H7 (cell line): ENCODE measurements at regions not wholly inside any gene's neighbourhood (a gene's known extent, or its start where the extent isn't known, plus 50 kb on each side); places are given as distances from the start of the nearest gene placed in this dataset.

Experiments used
- DNase-seq: peaks from one replicate; pipeline ENCODE4 v3.0.0; 2012
- H3K27me3 ChIP-seq: 2 replicates; pipeline ENCODE4 v1.6.0; 2011; ENCODE audit warnings: mild to moderate bottlenecking, low read length; ENCODE audit not compliant: control insufficient read depth, insufficient read depth
- H3K36me3 ChIP-seq: replicated peaks from 2 replicates; pipeline ENCODE4 v1.5.1; 2011; ENCODE audit warnings: low read length; ENCODE audit not compliant: control insufficient read depth, insufficient read depth
- H3K4me3 ChIP-seq: 2 replicates; pipeline ENCODE4 v1.5.1; 2011; ENCODE audit warnings: low read depth, mild to moderate bottlenecking, control low read depth, low read length, moderate library complexity; ENCODE audit not compliant: insufficient read depth

GRCh38 chr20:50323777-50324775 is 133.4 kb downstream of the CEBPB start:
- Histone ChIP-seq H3K27me3 (no peaks in the 10 kb centered on the region), H3K36me3 (no peaks in the 10 kb centered on the region; the same call in 1 of the 2 replicates), H3K4me3 (no peak overlapping the region)
- no peak for DNase-seq

- no peak for DNase-seq
- Histone ChIP-seq H3K36me3 (no peaks in the 10 kb centered on the region; the same call in 1 of the 2 replicates), H3K4me3 (no peak overlapping the region), H3K27me3 (no peaks in the 10 kb centered on the region)
These were observed 134.6 kb downstream of the CEBPB start for GRCh38 chr20:50325215-50325614.

GRCh38 chr20:50325651-50326050 is 135.0 kb downstream of the CEBPB start:
- DNase-seq, result no peak
- Histone ChIP-seq H3K36me3 (no peaks in the 10 kb centered on the region; the same call in 1 of the 2 replicates), H3K4me3 (no peak overlapping the region), H3K27me3 (no peaks in the 10 kb centered on the region)

GRCh38 chr20:50327666-50328065 is 137.0 kb downstream of the CEBPB start:
- H3K4me3 ChIP-seq, result no peak overlapping the region
- no peaks in the 10 kb centered on the region for H3K36me3 ChIP-seq
- no peaks in the 10 kb centered on the region for H3K27me3 ChIP-seq
- DNase-seq, result no peak

GRCh38 chr20:50328222-50328979 is 137.8 kb downstream of the CEBPB start:
- H3K27me3 ChIP-seq, result no peaks in the 10 kb centered on the region
- no peaks in the 10 kb centered on the region for H3K36me3 ChIP-seq
- no peak for DNase-seq
- H3K4me3 ChIP-seq, result no peak overlapping the region

GRCh38 chr20:50328996-50329898 is 138.6 kb downstream of the CEBPB start:
- DNase-seq, result no peak
- Histone ChIP-seq H3K27me3 (no peaks in the 10 kb centered on the region), H3K36me3 (no peaks in the 10 kb centered on the region), H3K4me3 (no peak overlapping the region)

- H3K27me3 ChIP-seq, result no peaks in the 10 kb centered on the region
- H3K4me3 ChIP-seq, result no peak overlapping the region
- no peak for DNase-seq
- H3K36me3 ChIP-seq, result no peaks in the 10 kb centered on the region
These were observed 139.4 kb downstream of the CEBPB start for GRCh38 chr20:50329981-50330503.

- no peak for DNase-seq
- Histone ChIP-seq H3K4me3 (no peak overlapping the region), H3K36me3 (no peaks in the 10 kb centered on the region), H3K27me3 (no peaks in the 10 kb centered on the region)
These were observed 140.1 kb downstream of the CEBPB start for GRCh38 chr20:50330504-50331313.

- Histone ChIP-seq H3K36me3 (no peaks in the 10 kb centered on the region), H3K27me3 (no peaks in the 10 kb centered on the region)
- no peak for DNase-seq
These were observed 141.1 kb downstream of the CEBPB start for GRCh38 chr20:50331469-50332363.

GRCh38 chr20:50332491-50332980 is 141.9 kb downstream of the CEBPB start:
- Histone ChIP-seq H3K27me3 (no peaks in the 10 kb centered on the region), H3K4me3 (no peak overlapping the region), H3K36me3 (no peaks in the 10 kb centered on the region)
- no peak for DNase-seq

More at GRCh38 chr20:50331469-50332363, 141.1 kb downstream of the CEBPB start:
- H3K4me3 ChIP-seq, result no peak overlapping the region

- no peak overlapping the region for H3K4me3 ChIP-seq
- H3K36me3 ChIP-seq, result no peaks in the 10 kb centered on the region
- no peaks in the 10 kb centered on the region for H3K27me3 ChIP-seq
- no peak for DNase-seq
These were observed 142.6 kb downstream of the CEBPB start for GRCh38 chr20:50333131-50333670.

- Histone ChIP-seq H3K27me3 (no peaks in the 10 kb centered on the region), H3K4me3 (no peak overlapping the region), H3K36me3 (no peaks in the 10 kb centered on the region)
- DNase-seq, result no peak
These were observed 143.2 kb downstream of the CEBPB start for GRCh38 chr20:50333812-50334211.
